ENCODE measurements at regions not wholly inside any gene's neighbourhood (a gene's known extent, or its start where the extent isn't known, plus 50 kb on each side); places are given as distances from the start of the nearest gene placed in this dataset.

DNA sequence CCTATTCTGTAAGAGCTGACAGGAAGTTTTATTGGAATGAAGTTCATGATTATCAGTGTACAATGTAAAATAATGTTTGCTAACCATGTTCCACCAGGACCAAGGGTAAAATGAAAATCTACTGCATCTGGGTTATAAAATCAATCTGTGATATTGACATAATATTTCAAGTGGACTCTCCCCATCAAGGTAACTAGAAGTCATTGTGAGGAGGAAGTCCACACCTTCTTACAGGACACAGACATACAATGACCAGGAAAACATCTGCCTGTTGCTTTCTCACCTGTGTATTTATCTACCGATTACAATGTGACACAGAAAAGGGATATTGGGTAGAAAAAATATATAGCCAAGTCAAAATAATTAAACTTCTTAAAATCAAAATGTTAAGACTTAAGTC, 140.7 kb upstream of the RFC3 start:
- TF ChIP-seq, protein P1, sequence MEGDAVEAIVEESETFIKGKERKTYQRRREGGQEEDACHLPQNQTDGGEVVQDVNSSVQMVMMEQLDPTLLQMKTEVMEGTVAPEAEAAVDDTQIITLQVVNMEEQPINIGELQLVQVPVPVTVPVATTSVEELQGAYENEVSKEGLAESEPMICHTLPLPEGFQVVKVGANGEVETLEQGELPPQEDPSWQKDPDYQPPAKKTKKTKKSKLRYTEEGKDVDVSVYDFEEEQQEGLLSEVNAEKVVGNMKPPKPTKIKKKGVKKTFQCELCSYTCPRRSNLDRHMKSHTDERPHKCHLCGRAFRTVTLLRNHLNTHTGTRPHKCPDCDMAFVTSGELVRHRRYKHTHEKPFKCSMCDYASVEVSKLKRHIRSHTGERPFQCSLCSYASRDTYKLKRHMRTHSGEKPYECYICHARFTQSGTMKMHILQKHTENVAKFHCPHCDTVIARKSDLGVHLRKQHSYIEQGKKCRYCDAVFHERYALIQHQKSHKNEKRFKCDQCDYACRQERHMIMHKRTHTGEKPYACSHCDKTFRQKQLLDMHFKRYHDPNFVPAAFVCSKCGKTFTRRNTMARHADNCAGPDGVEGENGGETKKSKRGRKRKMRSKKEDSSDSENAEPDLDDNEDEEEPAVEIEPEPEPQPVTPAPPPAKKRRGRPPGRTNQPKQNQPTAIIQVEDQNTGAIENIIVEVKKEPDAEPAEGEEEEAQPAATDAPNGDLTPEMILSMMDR (IDR thresholded peaks at IDR 0.05) = no peak
- TF ChIP-seq EZH2 (IDR thresholded peaks at IDR 0.05; ENCODE audit: borderline replicate concordance, insufficient read depth, low read depth, low read length, poor library complexity, severe bottlenecking) = no peak

Data from B cell (primary cell).